ENCODE measurements at regions not wholly inside any gene's neighbourhood (a gene's known extent, or its start where the extent isn't known, plus 50 kb on each side); places are given as distances from the start of the nearest gene placed in this dataset.

GRCh38 chr3:68129065-68129464 lies 474.7 kb upstream of the SUCLG2 start:
- TF ChIP-seq POLR2A (IDR thresholded peaks at IDR 0.05) (no peak), CTCF (IDR thresholded peaks at IDR 0.05) (no peak)
